ENCODE measurements at regions not wholly inside any gene's neighbourhood (a gene's known extent, or its start where the extent isn't known, plus 50 kb on each side); places are given as distances from the start of the nearest gene placed in this dataset.

DNA sequence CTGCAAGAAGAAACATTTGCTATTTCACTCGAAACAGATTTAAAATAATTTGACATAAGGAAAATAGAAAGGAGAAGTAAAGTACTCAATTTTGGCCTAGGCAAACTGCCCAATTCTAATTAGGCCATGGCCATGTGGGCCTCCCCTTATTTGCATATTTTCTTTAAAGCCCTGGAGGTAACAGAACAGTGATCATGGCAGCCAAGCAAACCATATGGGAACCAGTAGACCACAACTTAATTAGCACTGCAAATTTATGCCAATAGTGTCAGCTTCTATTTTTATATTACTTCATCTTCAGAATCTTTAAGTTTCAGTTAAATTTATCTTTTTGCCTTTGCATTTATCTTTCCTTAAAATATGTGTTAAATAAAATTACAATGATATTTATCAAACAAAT is 63.3 kb upstream of the THSD7A start:
- Histone ChIP-seq H3K27ac (no peak overlapping the region), H3K4me3 (no peak overlapping the region), H3K4me1 (replicated peaks in 1 of 2) (peaks cover 0 to 8% of the 10 kb centered on the region in 2 donors)
- ATAC-seq (replicated peaks in 6 of 8) = peak in 1 of 8 experiments; percentile 18
- 0 to 100% (median 78%) methylated on average over 1 of the region's 1 CpG for WGBS, 10 experiments
- in situ Hi-C loops (cut with MboI; ENCODE audit: low pct_unique_long_range_greater_than_20kb in 2 of 9, low sequenced_read_pairs in 9 of 9, unreplicated experiment in 9 of 9) = no loop called here

DNA sequence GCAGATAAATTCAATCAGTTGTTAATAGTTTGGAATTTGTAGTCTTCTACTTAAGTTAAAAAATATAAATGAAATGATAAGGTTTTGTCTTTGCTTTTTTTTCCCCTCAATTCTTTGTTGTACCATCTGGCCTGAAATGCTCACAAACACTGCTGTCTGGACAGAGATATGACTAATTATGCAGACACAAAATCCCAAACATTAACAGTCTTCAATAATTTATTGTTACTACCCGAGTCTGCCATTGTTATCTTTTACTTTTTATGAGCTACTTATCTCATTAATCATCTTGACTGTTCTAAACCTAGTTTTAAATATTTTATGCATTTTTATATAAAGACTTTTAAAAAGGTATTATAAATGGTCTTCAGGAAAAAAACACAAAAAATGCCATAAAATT is 64.7 kb upstream of the THSD7A start:
- Histone ChIP-seq H3K4me1 (replicated peaks in 1 of 2) (peaks cover 0 to 8% of the 10 kb centered on the region in 2 donors), H3K27ac (no peak overlapping the region), H3K4me3 (no peak overlapping the region)
- no peak for ATAC-seq (replicated peaks in 6 of 8)
- WGBS, 10 experiments = 0 to 20% (median 0%) methylated on average over 1 of the region's 1 CpG
- in situ Hi-C loops (cut with MboI; ENCODE audit: low pct_unique_long_range_greater_than_20kb in 2 of 9, low sequenced_read_pairs in 9 of 9, unreplicated experiment in 9 of 9) = no loop called here

GRCh38 chr7:11899247-11899646 is 67.2 kb upstream of the THSD7A start:
- H3K4me3 ChIP-seq = no peak overlapping the region
- no peak for ATAC-seq (replicated peaks in 6 of 8)
- no peak overlapping the region for H3K27ac ChIP-seq
- in situ Hi-C loops (cut with MboI; ENCODE audit: low pct_unique_long_range_greater_than_20kb in 2 of 9, low sequenced_read_pairs in 9 of 9, unreplicated experiment in 9 of 9) = no loop called here
- peaks cover 0 to 8% of the 10 kb centered on the region in 2 donors for H3K4me1 ChIP-seq (replicated peaks in 1 of 2)

DNA sequence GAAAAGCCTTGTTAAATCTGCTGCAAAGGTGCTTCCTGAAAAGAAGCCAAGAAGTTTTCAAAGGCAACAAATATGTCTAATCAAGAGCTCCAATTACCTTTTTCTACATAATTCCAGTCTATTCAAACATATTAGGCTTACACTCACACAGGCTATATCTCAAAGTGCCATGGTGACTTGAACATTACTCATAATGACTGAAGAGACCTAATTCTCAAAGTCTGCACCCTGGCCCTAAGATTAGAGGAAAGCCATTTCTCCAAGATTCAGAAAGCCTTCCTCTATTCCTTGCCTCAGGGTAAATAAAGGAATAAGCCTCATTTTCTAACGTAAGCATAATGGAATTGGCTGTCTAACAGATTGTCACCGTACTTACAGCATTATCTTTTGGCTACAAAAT is 78.3 kb upstream of the THSD7A start:
- 5 to 100% (median 80%) methylated on average over 1 to 2 of the region's 2 CpGs; no CpG with 5 or more reads in 1 of the 10 experiments for WGBS, 10 experiments
- no peak overlapping the region for H3K27ac ChIP-seq
- no peak overlapping the region for H3K4me3 ChIP-seq
- peaks cover 0 to 11% of the 10 kb centered on the region in 2 donors for H3K4me1 ChIP-seq (replicated peaks in 1 of 2)
- in situ Hi-C loops (cut with MboI; ENCODE audit: low pct_unique_long_range_greater_than_20kb in 2 of 9, low sequenced_read_pairs in 9 of 9, unreplicated experiment in 9 of 9) = no loop called here
- ATAC-seq (replicated peaks in 6 of 8) = no peak

DNA sequence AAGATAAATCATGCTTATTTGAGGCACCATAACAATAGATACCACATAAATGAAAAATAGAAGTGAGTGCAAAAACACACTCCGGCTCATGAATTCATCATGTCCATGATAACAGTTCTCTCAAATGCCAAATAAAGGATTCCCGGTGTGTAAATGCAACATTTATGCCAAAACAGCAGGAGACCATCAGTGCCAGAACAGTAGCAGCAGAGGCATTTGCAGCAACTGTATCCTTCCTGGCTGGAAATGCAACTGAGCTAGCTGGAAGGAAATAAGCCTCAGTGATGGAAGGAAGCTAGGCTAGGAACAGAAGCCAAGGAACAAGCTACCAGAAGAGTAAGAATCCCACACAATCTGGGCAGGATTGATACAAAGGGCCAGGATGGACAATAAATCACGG is 79.9 kb upstream of the THSD7A start:
- Histone ChIP-seq H3K4me3 (no peak overlapping the region), H3K4me1 (replicated peaks in 1 of 2) (peaks cover 0 to 11% of the 10 kb centered on the region in 2 donors), H3K27ac (no peak overlapping the region)
- ATAC-seq (replicated peaks in 6 of 8) = no peak
- in situ Hi-C loops (cut with MboI; ENCODE audit: low pct_unique_long_range_greater_than_20kb in 2 of 9, low sequenced_read_pairs in 9 of 9, unreplicated experiment in 9 of 9) = no loop called here
- WGBS, 10 experiments = 0 to 79% (median 31%) methylated on average over 1 to 3 of the region's 3 CpGs

GRCh38 chr7:11914645-11915044 is 82.6 kb upstream of the THSD7A start:
- in situ Hi-C loops (cut with MboI; ENCODE audit: low pct_unique_long_range_greater_than_20kb in 2 of 9, low sequenced_read_pairs in 9 of 9, unreplicated experiment in 9 of 9) = no loop called here
- no peak overlapping the region for H3K4me3 ChIP-seq
- WGBS, 10 experiments = 51 to 94% (median 81%) methylated on average over 2 to 4 of the region's 4 CpGs
- ATAC-seq (replicated peaks in 6 of 8) = no peak
- no peak overlapping the region for H3K27ac ChIP-seq
- H3K4me1 ChIP-seq (replicated peaks in 1 of 2) = peaks cover 0 to 11% of the 10 kb centered on the region in 2 donors

- in situ Hi-C loops (cut with MboI; ENCODE audit: low pct_unique_long_range_greater_than_20kb in 2 of 9, low sequenced_read_pairs in 9 of 9, unreplicated experiment in 9 of 9) = no loop called here
- Histone ChIP-seq H3K4me3 (no peak overlapping the region), H3K4me1 (replicated peaks in 1 of 2) (no peaks in the 10 kb centered on the region), H3K27ac (no peak overlapping the region)
- 11 to 100% (median 67%) methylated on average over 1 of the region's 1 CpG; no CpG with 5 or more reads in 1 of the 10 experiments for WGBS, 10 experiments
- no peak for ATAC-seq (replicated peaks in 6 of 8)
Observed at GRCh38 chr7:11923376-11923930, 91.5 kb upstream of the THSD7A start.

DNA sequence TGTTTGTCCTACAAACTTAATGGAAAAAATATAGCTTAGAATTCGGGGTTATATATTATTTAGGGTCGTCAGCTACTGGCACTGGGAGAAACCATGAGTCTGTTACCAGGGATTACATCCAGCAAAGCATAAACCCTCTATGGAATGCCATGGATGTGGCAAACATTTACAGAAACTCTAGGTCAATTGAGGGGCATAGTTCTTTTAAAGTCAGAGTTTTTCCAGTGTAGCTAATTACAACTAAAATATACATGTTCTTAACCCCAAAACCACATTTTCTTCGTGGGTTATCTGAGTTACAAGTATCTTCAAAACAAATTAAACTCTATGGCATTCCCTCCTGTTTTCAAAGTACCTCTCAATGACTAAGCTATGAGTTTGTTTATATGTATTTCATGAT is 99.3 kb upstream of the THSD7A start:
- no peak overlapping the region for H3K4me3 ChIP-seq
- in situ Hi-C loops (cut with MboI; ENCODE audit: low pct_unique_long_range_greater_than_20kb in 2 of 9, low sequenced_read_pairs in 9 of 9, unreplicated experiment in 9 of 9) = no loop called here
- H3K27ac ChIP-seq = no peak overlapping the region
- 0 to 94% (median 60%) methylated on average over 1 to 3 of the region's 3 CpGs; no CpG with 5 or more reads in 2 of the 10 experiments for WGBS, 10 experiments
- no peaks in the 10 kb centered on the region for H3K4me1 ChIP-seq (replicated peaks in 1 of 2)
- peak in 1 of 8 experiments; percentile 43 for ATAC-seq (replicated peaks in 6 of 8)

DNA sequence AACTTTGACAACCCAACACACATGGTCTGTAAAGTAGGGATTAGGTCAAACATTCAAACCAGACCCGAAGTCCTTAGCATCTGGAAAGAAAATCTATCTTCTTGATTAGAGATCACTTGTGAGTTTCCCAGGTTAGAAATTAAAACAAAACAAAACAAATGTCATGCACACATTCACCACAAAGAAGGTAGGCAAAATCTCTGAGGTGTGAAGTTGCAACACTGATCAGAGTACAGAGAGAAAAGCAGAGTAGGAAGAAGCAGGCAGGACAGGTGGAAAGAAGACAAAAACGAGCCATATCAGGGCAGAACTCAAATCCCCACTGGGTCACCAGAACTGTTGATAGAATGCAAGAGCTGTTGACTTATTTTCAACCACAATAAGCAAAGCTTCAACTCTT is 102.8 kb upstream of the THSD7A start:
- in situ Hi-C loops (cut with MboI; ENCODE audit: low pct_unique_long_range_greater_than_20kb in 2 of 9, low sequenced_read_pairs in 9 of 9, unreplicated experiment in 9 of 9) = no loop called here
- Histone ChIP-seq H3K4me3 (no peak overlapping the region), H3K4me1 (replicated peaks in 1 of 2) (peaks cover 0 to 3% of the 10 kb centered on the region in 2 donors), H3K27ac (no peak overlapping the region)
- ATAC-seq (replicated peaks in 6 of 8) = no peak
- WGBS, 10 experiments = 0 to 100% (median 38%) methylated on average over 1 to 2 of the region's 2 CpGs; no CpG with 5 or more reads in 1 of the 10 experiments

DNA sequence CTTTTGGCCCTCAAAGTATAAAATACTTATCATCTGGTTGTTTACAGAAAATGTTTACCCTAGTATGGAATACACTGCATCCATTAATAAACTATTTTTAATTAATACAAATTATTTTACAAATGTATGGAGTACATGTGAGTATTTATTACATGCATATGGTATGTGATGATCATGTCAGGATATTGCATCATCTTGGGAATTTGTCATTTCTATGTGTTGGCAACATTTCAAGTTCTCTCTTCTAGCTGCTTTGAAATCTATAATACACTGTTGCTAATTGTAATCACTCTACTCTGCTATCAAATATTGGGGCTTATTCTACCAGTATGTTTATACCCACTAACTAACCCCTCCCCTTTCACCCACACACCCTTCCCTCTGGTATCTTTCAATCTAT is 103.9 kb upstream of the THSD7A start:
- peaks cover 0 to 3% of the 10 kb centered on the region in 2 donors for H3K4me1 ChIP-seq (replicated peaks in 1 of 2)
- H3K4me3 ChIP-seq = no peak overlapping the region
- H3K27ac ChIP-seq = no peak overlapping the region
- ATAC-seq (replicated peaks in 6 of 8) = peak in 3 of 8 experiments; percentile 26 to 40 (median 38)
- in situ Hi-C loops (cut with MboI; ENCODE audit: low pct_unique_long_range_greater_than_20kb in 2 of 9, low sequenced_read_pairs in 9 of 9, unreplicated experiment in 9 of 9) = no loop called here

DNA sequence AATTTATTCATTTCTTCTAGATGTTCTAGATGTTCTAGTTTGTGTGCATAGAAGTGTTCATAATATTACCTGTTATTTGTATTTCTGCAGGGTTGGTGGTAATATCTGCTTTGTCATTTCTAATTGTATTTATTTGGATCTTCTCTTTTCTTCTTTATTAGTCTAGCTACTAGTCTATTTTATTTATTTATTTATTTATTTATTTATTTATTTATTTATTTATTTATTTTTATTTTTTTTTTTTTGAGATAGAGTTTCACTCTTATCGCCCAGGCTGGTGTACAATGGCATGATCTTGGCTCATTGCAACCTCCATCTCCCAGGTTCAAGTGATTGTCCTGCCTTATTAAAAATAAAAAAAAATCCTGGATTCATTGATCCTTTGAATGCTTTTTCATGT is 114.8 kb upstream of the THSD7A start:
- no peak for ATAC-seq (replicated peaks in 6 of 8)
- no peak overlapping the region for H3K4me3 ChIP-seq
- in situ Hi-C loops (cut with MboI; ENCODE audit: low pct_unique_long_range_greater_than_20kb in 2 of 9, low sequenced_read_pairs in 9 of 9, unreplicated experiment in 9 of 9) = no loop called here
- no peaks in the 10 kb centered on the region for H3K4me1 ChIP-seq (replicated peaks in 1 of 2)
- 63 to 100% (median 89%) methylated on average over 1 of the region's 1 CpG; no CpG with 5 or more reads in 2 of the 10 experiments for WGBS, 10 experiments
- H3K27ac ChIP-seq = no peak overlapping the region

DNA sequence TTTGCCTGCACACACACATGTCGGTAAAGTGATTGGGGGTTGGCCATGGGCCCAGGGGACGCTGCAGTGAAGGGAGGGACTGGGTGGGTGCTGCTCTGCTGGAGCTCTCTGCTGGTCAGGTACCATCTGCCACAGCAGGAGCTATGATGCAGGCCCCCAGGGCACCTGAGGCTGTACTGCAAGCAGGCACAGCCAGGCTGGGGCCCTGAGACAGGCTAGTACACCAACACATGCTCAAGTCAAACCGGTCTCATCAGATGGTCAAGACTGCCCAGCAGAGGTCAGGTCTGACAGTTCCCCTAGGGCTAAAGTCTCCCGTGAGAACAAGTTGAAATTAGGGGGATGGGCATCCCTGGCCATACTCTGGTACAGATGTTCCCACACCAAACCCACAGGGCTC is 118.3 kb upstream of the THSD7A start:
- in situ Hi-C loops (cut with MboI; ENCODE audit: low pct_unique_long_range_greater_than_20kb in 2 of 9, low sequenced_read_pairs in 9 of 9, unreplicated experiment in 9 of 9) = no loop called here
- H3K4me3 ChIP-seq = no peak overlapping the region
- no peaks in the 10 kb centered on the region for H3K4me1 ChIP-seq (replicated peaks in 1 of 2)
- H3K27ac ChIP-seq = no peak overlapping the region
- ATAC-seq (replicated peaks in 6 of 8) = no peak
- no CpG with 5 or more reads among the region's 4 CpGs for WGBS, 10 experiments

- WGBS, 10 experiments = 0 to 100% (median 67%) methylated on average over 1 to 3 of the region's 3 CpGs; no CpG with 5 or more reads in 3 of the 10 experiments
- ATAC-seq (replicated peaks in 6 of 8) = peak in 1 of 8 experiments; percentile 95
Observed at GRCh38 chr7:11950942-11951341, 118.9 kb upstream of the THSD7A start.

GRCh38 chr7:11951909-11952308 is 119.9 kb upstream of the THSD7A start:
- 22 to 100% (median 89%) methylated on average over 1 to 3 of the region's 3 CpGs for WGBS, 10 experiments
- no peak for ATAC-seq (replicated peaks in 6 of 8)
- Histone ChIP-seq H3K4me1 (replicated peaks in 1 of 2) (no peaks in the 10 kb centered on the region), H3K4me3 (no peak overlapping the region), H3K27ac (no peak overlapping the region)
- in situ Hi-C loops (cut with MboI; ENCODE audit: low pct_unique_long_range_greater_than_20kb in 2 of 9, low sequenced_read_pairs in 9 of 9, unreplicated experiment in 9 of 9) = no loop called here

More at GRCh38 chr7:11950942-11951341, 118.9 kb upstream of the THSD7A start:
- Histone ChIP-seq H3K4me3 (no peak overlapping the region), H3K4me1 (replicated peaks in 1 of 2) (no peaks in the 10 kb centered on the region), H3K27ac (no peak overlapping the region)
- in situ Hi-C loops (cut with MboI; ENCODE audit: low pct_unique_long_range_greater_than_20kb in 2 of 9, low sequenced_read_pairs in 9 of 9, unreplicated experiment in 9 of 9) = no loop called here

Data from motor neuron (in vitro differentiated cells).